ENCODE measurements at regions not wholly inside any gene's neighbourhood (a gene's known extent, or its start where the extent isn't known, plus 50 kb on each side); places are given as distances from the start of the nearest gene placed in this dataset.

GRCh38 chr16:62156971-62157370 lies 120.7 kb upstream of the CDH8 start:
- no peaks in the 10 kb centered on the region for H3K36me3 ChIP-seq (ENCODE audit: insufficient read depth, low read length)
- Mint-ChIP-seq H3K4me3 (no peak overlapping the region), H3K27me3 (no peaks in the 10 kb centered on the region), H3K4me1 (no peaks in the 10 kb centered on the region), H3K9me3 (peaks cover 9 to 30% (median 13%) of the 10 kb centered on the region in 5 donors), H3K27ac (no peak overlapping the region), H3K36me3 (no peaks in the 10 kb centered on the region)
- ChIA-PET CTCF (no interaction called here), POLR2A (no interaction called here)
- H3K4me1 ChIP-seq (ENCODE audit: insufficient read depth, low read length): no peaks in the 10 kb centered on the region
- no peak overlapping the region for H3K4me3 ChIP-seq (ENCODE audit: low read length)
- H3K27ac ChIP-seq (ENCODE audit: low read depth, low read length): no peak overlapping the region
- no peaks in the 10 kb centered on the region for H3K27me3 ChIP-seq (ENCODE audit: insufficient read depth, low read length, poor library complexity, severe bottlenecking)
- no peaks in the 10 kb centered on the region for H3K9me3 ChIP-seq (ENCODE audit: low read length)
- no peak for DNase-seq

- POLR2A ChIA-PET: no interaction called here
- CTCF ChIA-PET: no interaction called here
- Histone ChIP-seq H3K9me3 (ENCODE audit: low read length) (no peaks in the 10 kb centered on the region), H3K4me1 (ENCODE audit: insufficient read depth, low read length) (no peaks in the 10 kb centered on the region), H3K4me3 (ENCODE audit: low read length) (no peak overlapping the region), H3K27ac (ENCODE audit: low read depth, low read length) (no peak overlapping the region), H3K27me3 (ENCODE audit: insufficient read depth, low read length, poor library complexity, severe bottlenecking) (no peaks in the 10 kb centered on the region), H3K36me3 (ENCODE audit: insufficient read depth, low read length) (no peaks in the 10 kb centered on the region)
- H3K27me3 Mint-ChIP-seq: peaks cover 0 to 2% of the 10 kb centered on the region in 2 donors
- no peaks in the 10 kb centered on the region for H3K4me1 Mint-ChIP-seq
- H3K4me3 Mint-ChIP-seq: no peak overlapping the region
- DNase-seq: no peak
- H3K36me3 Mint-ChIP-seq: no peaks in the 10 kb centered on the region
- H3K9me3 Mint-ChIP-seq: peaks cover 5 to 39% (median 18%) of the 10 kb centered on the region in 5 donors
- no peak overlapping the region for H3K27ac Mint-ChIP-seq
These were observed 113.4 kb upstream of the CDH8 start for GRCh38 chr16:62149631-62150030.

GRCh38 chr16:62137996-62138395 lies 101.8 kb upstream of the CDH8 start:
- DNase-seq: no peak
- Histone ChIP-seq H3K4me1 (ENCODE audit: insufficient read depth, low read length) (no peaks in the 10 kb centered on the region), H3K9me3 (ENCODE audit: low read length) (no peaks in the 10 kb centered on the region), H3K27ac (ENCODE audit: low read depth, low read length) (no peak overlapping the region), H3K27me3 (ENCODE audit: insufficient read depth, low read length, poor library complexity, severe bottlenecking) (no peaks in the 10 kb centered on the region), H3K36me3 (ENCODE audit: insufficient read depth, low read length) (no peaks in the 10 kb centered on the region), H3K4me3 (ENCODE audit: low read length) (no peak overlapping the region)
- Mint-ChIP-seq H3K4me1 (no peaks in the 10 kb centered on the region), H3K27me3 (no peaks in the 10 kb centered on the region), H3K4me3 (no peak overlapping the region), H3K27ac (no peak overlapping the region), H3K36me3 (peaks cover 0 to 1% (median 0%) of the 10 kb centered on the region in 3 donors), H3K9me3 (peaks cover 31 to 49% (median 35%) of the 10 kb centered on the region in 5 donors)
- ChIA-PET CTCF (no interaction called here), POLR2A (no interaction called here)

DNA sequence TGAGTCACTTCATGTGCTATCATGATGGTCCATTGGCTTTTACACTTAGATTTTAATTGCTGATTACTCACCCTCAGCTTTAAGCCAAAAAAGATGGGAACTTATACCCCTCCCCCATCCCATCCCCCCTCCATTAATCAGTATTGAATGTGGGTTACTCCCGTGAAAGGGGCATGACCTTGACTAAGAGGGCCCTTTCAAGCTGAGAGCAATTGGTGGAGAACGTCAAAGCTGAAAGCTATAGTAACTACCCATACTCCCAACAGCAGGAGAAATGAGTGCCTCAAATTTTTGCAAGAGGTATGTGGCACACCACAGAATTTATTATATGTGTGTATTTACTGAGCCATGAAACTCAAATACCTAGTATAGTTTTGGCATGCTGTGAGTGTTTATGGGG lies 99.7 kb upstream of the CDH8 start:
- Mint-ChIP-seq H3K4me1 (no peaks in the 10 kb centered on the region), H3K27me3 (no peaks in the 10 kb centered on the region), H3K4me3 (no peak overlapping the region), H3K9me3 (peaks cover 32 to 48% (median 37%) of the 10 kb centered on the region in 5 donors), H3K36me3 (no peaks in the 10 kb centered on the region), H3K27ac (no peak overlapping the region)
- H3K36me3 ChIP-seq (ENCODE audit: insufficient read depth, low read length): no peaks in the 10 kb centered on the region
- no peaks in the 10 kb centered on the region for H3K4me1 ChIP-seq (ENCODE audit: insufficient read depth, low read length)
- H3K27ac ChIP-seq (ENCODE audit: low read depth, low read length): no peak overlapping the region
- no peaks in the 10 kb centered on the region for H3K27me3 ChIP-seq (ENCODE audit: insufficient read depth, low read length, poor library complexity, severe bottlenecking)
- ChIA-PET CTCF (no interaction called here), POLR2A (no interaction called here)
- no peak for DNase-seq
- H3K9me3 ChIP-seq (ENCODE audit: low read length): no peaks in the 10 kb centered on the region
- no peak overlapping the region for H3K4me3 ChIP-seq (ENCODE audit: low read length)

DNA sequence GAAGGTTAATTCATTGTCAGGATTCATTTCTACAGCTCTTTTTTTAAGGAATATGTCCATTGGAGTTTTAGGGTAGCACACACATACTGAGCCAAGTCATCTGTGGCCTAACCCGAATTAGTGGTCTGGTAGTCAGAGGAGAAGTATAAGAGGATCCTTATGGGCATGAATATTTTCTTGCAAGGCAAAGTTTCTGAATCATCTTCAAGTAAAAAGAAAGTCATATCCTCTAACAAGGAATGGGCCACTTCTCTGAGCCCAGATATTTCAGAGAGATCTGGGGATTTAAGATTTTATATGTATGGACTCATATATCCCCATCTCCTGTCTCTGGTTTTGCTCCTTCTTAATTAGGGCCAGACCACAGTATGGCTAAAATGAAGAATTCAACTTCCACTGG lies 99.2 kb upstream of the CDH8 start:
- no peak overlapping the region for H3K4me3 Mint-ChIP-seq
- Histone ChIP-seq H3K36me3 (ENCODE audit: insufficient read depth, low read length) (no peaks in the 10 kb centered on the region), H3K4me1 (ENCODE audit: insufficient read depth, low read length) (no peaks in the 10 kb centered on the region), H3K9me3 (ENCODE audit: low read length) (no peaks in the 10 kb centered on the region), H3K4me3 (ENCODE audit: low read length) (no peak overlapping the region), H3K27ac (ENCODE audit: low read depth, low read length) (no peak overlapping the region), H3K27me3 (ENCODE audit: insufficient read depth, low read length, poor library complexity, severe bottlenecking) (no peaks in the 10 kb centered on the region)
- H3K27ac Mint-ChIP-seq: no peak overlapping the region
- DNase-seq: no peak
- ChIA-PET POLR2A (no interaction called here), CTCF (no interaction called here)
- H3K9me3 Mint-ChIP-seq: peaks cover 31 to 51% (median 37%) of the 10 kb centered on the region in 5 donors
- H3K27me3 Mint-ChIP-seq: no peaks in the 10 kb centered on the region
- H3K4me1 Mint-ChIP-seq: no peaks in the 10 kb centered on the region
- no peaks in the 10 kb centered on the region for H3K36me3 Mint-ChIP-seq

DNA sequence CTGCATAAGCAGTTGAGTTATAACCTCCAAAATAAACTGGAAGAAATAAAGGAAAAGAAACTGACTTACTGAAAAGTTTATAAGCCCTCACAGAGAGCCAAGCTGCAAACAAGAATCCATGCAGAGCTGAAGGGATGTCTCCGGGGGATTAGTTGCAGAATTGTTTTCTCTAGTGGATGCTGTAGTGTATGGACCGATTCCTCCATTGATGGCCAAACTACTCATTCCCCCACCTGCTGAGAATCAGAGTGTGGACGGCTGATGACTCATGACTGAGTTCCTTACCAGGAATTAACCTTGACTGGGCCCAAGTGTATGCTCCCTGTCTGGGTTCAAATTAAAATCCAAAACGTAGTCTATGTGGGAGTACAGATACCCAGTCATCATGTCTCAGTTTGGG lies 93.9 kb upstream of the CDH8 start:
- H3K27me3 ChIP-seq (ENCODE audit: insufficient read depth, low read length, poor library complexity, severe bottlenecking): no peaks in the 10 kb centered on the region
- no peaks in the 10 kb centered on the region for H3K27me3 Mint-ChIP-seq
- H3K27ac Mint-ChIP-seq: no peak overlapping the region
- H3K4me1 Mint-ChIP-seq: no peaks in the 10 kb centered on the region
- no peak overlapping the region for H3K27ac ChIP-seq (ENCODE audit: low read depth, low read length)
- no peak overlapping the region for H3K4me3 Mint-ChIP-seq
- H3K4me1 ChIP-seq (ENCODE audit: insufficient read depth, low read length): no peaks in the 10 kb centered on the region
- H3K9me3 ChIP-seq (ENCODE audit: low read length): no peaks in the 10 kb centered on the region
- H3K9me3 Mint-ChIP-seq: peaks cover 5 to 47% (median 32%) of the 10 kb centered on the region in 5 donors
- H3K4me3 ChIP-seq (ENCODE audit: low read length): no peak overlapping the region
- ChIA-PET CTCF (no interaction called here), POLR2A (no interaction called here)
- H3K36me3 ChIP-seq (ENCODE audit: insufficient read depth, low read length): no peaks in the 10 kb centered on the region
- no peaks in the 10 kb centered on the region for H3K36me3 Mint-ChIP-seq
- no peak for DNase-seq

- Mint-ChIP-seq H3K4me3 (no peak overlapping the region), H3K36me3 (no peaks in the 10 kb centered on the region), H3K27ac (no peak overlapping the region), H3K4me1 (no peaks in the 10 kb centered on the region), H3K27me3 (peaks cover 0 to 2% of the 10 kb centered on the region in 2 donors), H3K9me3 (peaks cover 3 to 51% (median 16%) of the 10 kb centered on the region in 5 donors)
- Histone ChIP-seq H3K4me1 (ENCODE audit: insufficient read depth, low read length) (no peaks in the 10 kb centered on the region), H3K36me3 (ENCODE audit: insufficient read depth, low read length) (no peaks in the 10 kb centered on the region), H3K4me3 (ENCODE audit: low read length) (no peak overlapping the region), H3K9me3 (ENCODE audit: low read length) (no peaks in the 10 kb centered on the region), H3K27me3 (ENCODE audit: insufficient read depth, low read length, poor library complexity, severe bottlenecking) (no peaks in the 10 kb centered on the region), H3K27ac (ENCODE audit: low read depth, low read length) (no peak overlapping the region)
- ChIA-PET POLR2A (no interaction called here), CTCF (no interaction called here)
- DNase-seq: no peak
These were observed 69.0 kb upstream of the CDH8 start for GRCh38 chr16:62105244-62105643.

DNA sequence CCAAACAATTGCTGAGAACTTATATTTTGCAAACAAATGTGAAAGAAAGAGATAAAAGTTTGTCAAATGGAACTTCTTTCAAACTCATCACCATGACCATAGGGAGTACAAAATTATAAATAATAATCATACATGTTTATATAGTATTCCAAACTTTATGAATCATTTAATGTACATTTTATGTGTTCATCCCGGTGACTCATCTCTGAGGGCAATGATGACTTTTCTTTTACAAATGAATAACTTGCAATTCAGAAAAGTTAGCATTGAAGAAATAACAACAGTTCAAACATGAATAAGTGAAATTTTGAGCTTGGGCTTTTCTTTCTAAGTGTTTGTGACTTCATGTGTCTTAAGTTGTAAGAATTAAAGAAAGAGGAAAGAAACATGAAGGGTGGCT lies 66.3 kb upstream of the CDH8 start:
- H3K4me3 Mint-ChIP-seq: no peak overlapping the region
- DNase-seq: no peak
- no peaks in the 10 kb centered on the region for H3K4me1 Mint-ChIP-seq
- no peak overlapping the region for H3K27ac ChIP-seq (ENCODE audit: low read depth, low read length)
- H3K36me3 Mint-ChIP-seq: no peaks in the 10 kb centered on the region
- H3K27me3 ChIP-seq (ENCODE audit: insufficient read depth, low read length, poor library complexity, severe bottlenecking): no peaks in the 10 kb centered on the region
- ChIA-PET POLR2A (no interaction called here), CTCF (no interaction called here)
- peaks cover 7 to 40% (median 17%) of the 10 kb centered on the region in 5 donors for H3K9me3 Mint-ChIP-seq
- no peaks in the 10 kb centered on the region for H3K4me1 ChIP-seq (ENCODE audit: insufficient read depth, low read length)
- no peak overlapping the region for H3K27ac Mint-ChIP-seq
- no peaks in the 10 kb centered on the region for H3K9me3 ChIP-seq (ENCODE audit: low read length)
- H3K4me3 ChIP-seq (ENCODE audit: low read length): no peak overlapping the region
- H3K27me3 Mint-ChIP-seq: no peaks in the 10 kb centered on the region
- no peaks in the 10 kb centered on the region for H3K36me3 ChIP-seq (ENCODE audit: insufficient read depth, low read length)

- Mint-ChIP-seq H3K4me3 (no peak overlapping the region), H3K4me1 (no peaks in the 10 kb centered on the region), H3K36me3 (no peaks in the 10 kb centered on the region), H3K27ac (no peak overlapping the region), H3K27me3 (no peaks in the 10 kb centered on the region), H3K9me3 (peaks cover 9 to 45% (median 19%) of the 10 kb centered on the region in 5 donors)
- H3K4me3 ChIP-seq (ENCODE audit: low read length): no peak overlapping the region
- no peak for DNase-seq
- H3K27me3 ChIP-seq (ENCODE audit: insufficient read depth, low read length, poor library complexity, severe bottlenecking): no peaks in the 10 kb centered on the region
- POLR2A ChIA-PET: no interaction called here
- no peaks in the 10 kb centered on the region for H3K4me1 ChIP-seq (ENCODE audit: insufficient read depth, low read length)
- no peaks in the 10 kb centered on the region for H3K9me3 ChIP-seq (ENCODE audit: low read length)
- no peaks in the 10 kb centered on the region for H3K36me3 ChIP-seq (ENCODE audit: insufficient read depth, low read length)
- CTCF ChIA-PET: no interaction called here
- H3K27ac ChIP-seq (ENCODE audit: low read depth, low read length): no peak overlapping the region
These were observed 64.4 kb upstream of the CDH8 start for GRCh38 chr16:62100651-62101050.

Measured in CD8-positive, alpha-beta memory T cell (primary cell).